Colon (tissue), 2 donors: ENCODE measurements at regions not wholly inside any gene's neighbourhood (a gene's known extent, or its start where the extent isn't known, plus 50 kb on each side); places are given as distances from the start of the nearest gene placed in this dataset.
"Not testable (repeated sequence)": the region's sequence is repeated elsewhere in the genome, so short reads cannot be mapped to it uniquely, and the experiment has no call there.

Source experiments
- FAIRE-seq: peaks from 2 replicates; lab custom pipeline; 2012; peaks lifted over from hg19 to GRCh38; lab: Jason Lieb, UNC
- donor health status: control.
- donor health status: control.

DNA sequence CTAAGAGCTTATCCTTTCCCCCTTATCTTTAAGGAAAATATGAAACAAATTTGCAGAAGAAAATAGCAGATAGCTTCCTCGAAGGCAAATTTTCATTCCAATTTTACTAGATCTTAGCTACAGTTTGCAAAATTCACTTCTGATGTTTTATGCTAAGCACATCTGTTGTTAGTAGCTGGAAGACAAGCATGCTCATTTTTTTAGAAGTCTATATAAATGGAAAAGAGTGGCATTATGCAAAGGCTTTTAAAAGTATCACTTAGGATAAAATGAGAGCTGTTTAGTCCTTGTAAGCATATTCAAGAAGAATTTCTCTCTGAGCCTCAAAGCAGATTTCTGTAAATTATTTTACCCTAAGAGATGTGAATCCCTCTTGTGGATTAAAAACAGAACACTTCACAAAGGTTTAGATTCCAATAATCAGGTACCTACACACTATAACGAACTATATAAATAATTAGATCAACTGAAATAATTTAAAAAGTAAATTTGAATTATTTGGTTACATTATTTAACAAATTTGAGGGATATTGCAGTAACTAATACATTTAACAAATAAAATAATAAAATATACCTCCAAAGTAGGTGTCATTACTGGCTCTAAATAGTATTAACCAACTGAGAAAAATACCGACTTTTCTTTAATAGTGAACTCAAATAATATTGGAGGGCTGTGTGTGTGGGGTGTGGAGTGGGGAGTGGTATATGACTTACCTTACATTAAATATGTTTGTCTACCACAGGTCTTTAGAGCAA, 307.1 kb downstream of the SEMA3D start:
- FAIRE-seq = no peak

DNA sequence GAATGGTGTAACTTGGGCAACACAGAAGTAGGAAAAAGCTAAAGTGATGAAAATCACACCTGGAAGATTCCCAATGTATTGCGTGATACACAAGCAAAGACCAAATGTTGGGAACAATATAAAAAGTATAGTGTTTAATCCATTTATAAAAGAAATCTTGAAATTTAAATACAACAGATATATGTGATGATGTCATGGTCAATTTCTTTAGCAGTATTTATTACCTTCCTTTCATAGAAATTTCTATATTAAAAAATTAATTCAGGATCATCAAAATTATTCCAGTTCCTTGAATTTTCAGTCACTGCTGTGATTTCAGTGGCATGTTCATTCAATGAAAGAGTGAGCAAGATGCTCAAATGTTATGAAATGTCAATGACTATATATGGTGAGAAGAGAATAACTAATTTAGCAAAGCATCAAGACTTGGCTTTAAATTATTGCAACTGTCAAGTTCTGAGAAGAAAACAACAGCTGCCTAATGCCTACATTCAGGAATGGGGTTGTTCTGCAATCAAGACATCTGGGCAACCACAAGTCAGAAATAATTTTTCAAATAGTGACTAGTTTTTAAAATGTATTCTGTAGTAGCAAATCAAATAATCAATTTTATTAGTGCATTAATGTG, 308.8 kb downstream of the SEMA3D start:
- no peak for FAIRE-seq

DNA sequence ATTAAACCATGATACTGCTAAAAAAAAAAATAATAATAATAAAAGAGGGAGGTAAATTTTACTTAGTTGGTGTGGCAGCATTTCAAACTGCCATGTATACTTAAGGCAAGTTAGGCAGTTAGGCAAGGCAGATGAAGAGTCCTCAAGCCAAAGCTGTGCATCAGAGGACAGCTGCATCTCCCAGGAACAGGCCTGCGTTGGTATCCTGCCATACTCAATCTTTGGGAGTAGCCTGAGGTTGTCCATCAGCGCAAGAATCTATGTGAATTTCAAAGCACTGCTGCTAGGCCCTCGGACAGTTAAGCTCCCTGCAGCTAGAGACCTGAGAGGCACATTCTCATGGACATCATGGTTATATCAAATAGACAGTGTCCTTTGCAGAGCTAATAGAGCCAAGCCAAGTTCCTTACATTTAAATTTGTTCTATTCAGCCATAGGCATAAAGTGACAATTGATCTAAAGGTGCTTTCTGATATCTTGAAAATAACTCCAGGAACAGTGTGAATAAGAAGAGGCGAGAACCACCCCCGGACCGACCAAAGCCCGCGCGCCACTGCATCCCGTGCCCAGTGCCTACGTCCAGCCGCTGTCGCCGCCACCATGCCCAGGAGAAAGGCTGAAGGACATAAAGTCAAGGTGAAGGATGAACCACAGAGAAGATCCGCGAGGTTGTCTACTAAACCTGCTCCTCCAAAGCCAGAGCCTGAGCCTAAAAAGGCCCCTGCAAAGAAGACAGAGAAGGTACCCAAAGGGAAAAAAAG, 310.6 kb downstream of the SEMA3D start:
- no peak for FAIRE-seq

DNA sequence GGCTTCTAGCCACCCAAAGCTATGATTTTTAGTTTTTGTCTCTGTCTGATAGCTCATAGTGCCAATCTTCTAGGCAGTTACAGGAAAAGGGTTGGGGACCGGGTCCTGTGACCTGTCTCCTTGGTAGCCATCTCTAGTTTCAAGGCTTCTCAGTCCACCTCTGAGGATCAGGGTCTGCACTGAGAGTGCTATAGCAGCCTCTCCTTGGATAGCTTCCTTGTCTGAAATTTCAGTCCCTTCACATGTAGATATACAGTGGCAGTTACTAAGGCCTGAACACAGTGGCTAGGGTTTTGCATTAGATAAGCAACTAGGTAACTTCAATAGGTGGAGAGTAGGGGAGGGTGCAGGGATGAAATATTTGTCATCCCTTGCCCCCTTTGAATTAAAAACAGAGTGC, 321.3 kb downstream of the SEMA3D start:
- FAIRE-seq = no peak

DNA sequence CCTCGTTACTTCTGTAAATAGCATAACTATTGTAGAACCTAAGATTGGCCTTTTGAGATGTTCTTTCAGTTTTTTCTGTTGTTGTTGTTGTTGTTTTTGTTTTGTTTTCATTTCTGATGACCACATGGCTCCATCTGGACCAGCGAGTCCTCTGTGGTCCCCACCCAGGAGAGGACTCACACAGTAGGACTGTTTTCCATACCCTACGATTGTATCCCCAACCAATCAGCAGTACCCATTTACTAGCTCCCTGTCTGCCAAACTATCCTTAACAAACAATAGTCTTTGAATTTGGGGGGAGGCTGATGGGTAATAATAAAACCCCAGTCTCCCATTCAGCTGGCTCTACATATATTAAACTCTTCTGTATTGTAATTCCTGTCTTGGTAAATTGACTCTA, 329.5 kb downstream of the SEMA3D start:
- no peak for FAIRE-seq

DNA sequence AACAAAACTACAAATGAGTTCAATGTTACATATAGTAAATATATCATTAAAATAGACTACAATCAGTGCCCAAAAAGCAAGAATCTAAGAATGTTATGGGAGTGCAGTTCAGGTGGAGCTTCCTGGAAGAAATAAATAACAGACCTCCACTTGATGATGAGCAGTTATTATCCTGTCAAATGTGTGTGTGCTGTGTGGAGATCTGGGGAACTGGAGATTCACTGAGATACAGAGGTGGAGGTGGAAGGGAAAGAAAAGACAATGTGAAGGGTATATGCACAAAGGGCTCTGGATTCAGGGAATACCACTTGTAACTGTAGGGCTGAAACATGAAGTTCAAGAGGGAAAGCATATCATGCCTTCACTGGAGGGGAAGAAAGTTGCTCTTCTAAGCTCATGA, 331.1 kb downstream of the SEMA3D start:
- FAIRE-seq = no peak

- not testable (repeated sequence) for FAIRE-seq
Observed at GRCh38 chr7:84848974-84849372, 337.9 kb downstream of the SEMA3D start.

DNA sequence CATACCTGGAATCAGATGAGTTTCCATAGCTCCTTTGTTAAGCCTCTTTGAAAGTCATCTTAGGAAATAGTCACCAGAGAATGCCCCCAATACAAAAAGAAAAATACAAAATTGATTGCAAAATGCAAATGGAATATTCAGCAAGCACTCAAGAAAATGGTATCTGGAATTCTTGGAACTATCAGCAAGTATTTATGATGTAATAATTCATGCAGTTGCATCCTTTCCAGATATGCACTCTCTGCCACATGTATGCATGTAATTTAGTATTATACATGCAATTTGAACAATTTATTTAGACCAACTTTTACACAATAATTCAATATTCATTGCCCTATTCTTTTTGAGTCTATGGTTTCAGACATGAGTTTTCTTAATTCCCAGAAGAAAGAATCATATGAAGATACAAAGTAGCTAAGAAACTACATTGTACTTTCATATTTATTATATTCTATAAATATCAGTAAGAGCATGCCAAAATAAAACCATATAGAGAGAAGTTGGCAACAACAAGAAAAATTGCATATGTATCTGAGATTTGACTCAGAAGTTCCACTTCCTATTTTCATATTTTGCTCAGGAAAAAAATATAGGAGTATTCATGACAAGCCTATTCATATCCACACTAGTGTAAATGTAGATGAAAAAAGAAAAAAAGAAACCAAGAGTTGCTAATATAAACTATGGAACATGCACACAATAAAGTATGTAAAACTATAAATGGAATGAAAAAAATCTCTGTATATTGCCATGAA, 338.5 kb downstream of the SEMA3D start:
- FAIRE-seq = no peak

DNA sequence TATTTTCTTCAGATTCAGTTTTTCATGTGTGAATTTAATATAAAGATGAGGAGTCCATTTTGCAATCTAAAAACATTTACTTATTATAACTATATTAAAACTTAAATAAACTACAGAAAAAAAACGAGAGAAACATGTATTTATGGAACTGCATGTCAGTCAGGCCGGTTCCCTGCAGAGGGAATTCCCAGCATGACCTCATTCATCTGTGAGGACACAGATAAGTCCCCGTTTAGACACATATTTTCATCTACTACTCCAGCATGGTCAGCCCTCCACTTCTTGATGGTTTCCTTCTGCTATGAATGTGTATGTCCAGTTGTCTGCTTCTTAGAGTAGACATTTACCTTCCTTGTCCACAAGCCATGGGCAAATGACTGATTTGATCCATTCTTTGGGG, 339.1 kb downstream of the SEMA3D start:
- no peak for FAIRE-seq

GRCh38 chr7:84847038-84847437, 339.8 kb downstream of the SEMA3D start:
- no peak for FAIRE-seq

DNA sequence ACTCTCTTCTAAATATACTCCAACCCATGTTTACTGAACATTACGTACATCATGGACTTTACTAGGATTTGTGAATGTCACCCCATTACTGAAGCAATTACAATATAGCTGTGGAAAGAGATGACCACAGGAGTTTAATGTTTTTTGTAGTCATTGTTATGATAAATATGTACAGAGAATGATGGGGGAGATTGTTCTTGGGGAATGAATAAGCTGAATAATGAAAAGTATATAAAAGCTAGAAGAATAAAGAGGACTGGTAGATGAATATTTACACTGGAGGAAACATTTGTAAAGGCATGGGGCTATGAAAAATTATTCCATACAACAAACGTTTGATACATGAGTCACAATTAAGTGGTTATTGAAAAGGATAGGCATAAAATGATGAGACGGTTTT, 340.9 kb downstream of the SEMA3D start:
- no peak for FAIRE-seq

DNA sequence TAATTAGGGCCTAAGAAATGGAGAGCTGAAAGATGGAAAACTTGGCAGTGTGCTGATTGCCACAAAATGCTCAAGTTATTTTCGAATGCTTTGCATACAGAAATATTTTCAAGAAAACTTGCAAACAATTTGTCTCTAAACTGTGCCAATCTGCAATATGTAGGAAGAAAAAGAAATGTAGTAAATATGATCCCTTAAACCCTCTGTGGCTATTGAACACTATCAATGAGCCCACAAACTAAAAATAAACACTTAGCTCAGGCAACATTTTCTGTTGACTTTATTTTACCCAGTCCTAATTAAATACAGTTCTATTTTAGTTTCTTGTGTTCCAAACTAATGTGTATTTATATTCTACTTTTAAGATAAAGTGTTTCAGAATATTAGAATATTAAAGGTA, 342.1 kb downstream of the SEMA3D start:
- FAIRE-seq = no peak

DNA sequence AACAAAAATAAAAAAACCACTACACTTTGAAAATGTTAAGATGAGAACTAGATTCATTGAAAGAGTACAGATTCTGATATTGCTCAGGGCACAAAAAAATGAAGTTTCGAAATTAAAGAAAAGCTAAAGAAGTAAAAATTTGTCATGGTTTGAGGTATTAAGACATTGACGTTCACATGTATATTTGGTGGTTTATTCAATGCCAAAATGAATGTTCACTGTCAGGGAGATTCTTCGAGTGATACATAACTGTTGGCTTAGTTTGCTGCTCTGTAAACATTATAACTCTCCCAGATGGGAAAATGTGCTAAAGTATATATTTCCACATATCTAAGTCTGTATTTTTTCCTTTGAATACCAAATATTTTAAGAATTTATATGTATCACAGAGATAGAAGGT, 345.0 kb downstream of the SEMA3D start:
- FAIRE-seq = no peak

- no peak for FAIRE-seq
Observed at GRCh38 chr7:84838857-84839256, 348.0 kb downstream of the SEMA3D start.

- FAIRE-seq = no peak
Observed at GRCh38 chr7:84837405-84837804, 349.5 kb downstream of the SEMA3D start.

GRCh38 chr7:84829719-84830118, 357.1 kb downstream of the SEMA3D start:
- no peak for FAIRE-seq

- FAIRE-seq = no peak
Observed at GRCh38 chr7:84824057-84824651, 362.7 kb downstream of the SEMA3D start.

GRCh38 chr7:84823530-84823929, 363.3 kb downstream of the SEMA3D start:
- FAIRE-seq = no peak

DNA sequence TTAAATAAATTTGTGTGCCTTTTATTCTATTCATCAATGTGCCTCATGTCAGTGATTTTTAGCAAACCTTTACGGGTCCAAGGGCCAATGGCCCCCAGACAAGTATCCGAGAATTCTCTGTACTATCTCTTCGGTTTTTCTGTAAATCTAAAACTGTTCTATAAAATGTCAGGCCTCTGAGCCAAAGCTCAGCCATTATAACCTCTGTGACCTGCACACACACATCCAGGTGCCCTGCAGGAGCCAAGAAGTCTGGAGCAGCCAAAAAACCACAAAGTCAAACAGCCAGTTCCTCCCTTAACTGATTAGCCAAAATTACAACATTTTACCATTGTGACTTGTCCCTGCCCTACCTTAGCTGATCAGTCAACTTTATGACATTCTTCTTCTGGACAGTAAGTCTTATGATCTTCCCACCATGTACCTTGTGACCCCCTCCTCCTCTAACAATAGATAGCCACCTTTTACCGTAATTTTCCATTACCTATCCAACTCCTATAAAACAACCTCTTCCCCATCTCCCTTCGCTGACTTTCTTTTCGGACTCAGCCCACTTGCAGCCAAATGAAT, 363.8 kb downstream of the SEMA3D start:
- FAIRE-seq = no peak

GRCh38 chr7:84821671-84822534, 365.0 kb downstream of the SEMA3D start:
- no peak for FAIRE-seq

DNA sequence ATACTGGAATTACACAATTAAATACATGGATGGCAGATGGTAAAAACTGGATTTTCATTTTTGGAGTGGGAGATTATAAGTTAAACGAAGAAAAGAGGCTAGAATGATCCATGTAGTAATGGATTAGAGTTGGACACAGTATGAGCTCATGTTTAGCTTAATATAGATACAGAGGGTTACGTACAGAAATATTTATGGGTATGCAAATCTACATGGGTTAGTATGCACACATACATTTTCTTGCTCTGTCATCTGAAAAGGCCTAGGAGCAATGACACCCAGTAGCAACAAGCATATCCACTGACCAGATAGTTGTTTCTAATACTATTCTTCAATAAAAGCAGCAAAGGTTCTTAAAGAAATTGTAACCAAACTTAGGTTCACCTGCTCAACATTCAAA, 366.4 kb downstream of the SEMA3D start:
- no peak for FAIRE-seq
